Ishikawa (cell line): ENCODE measurements at regions not wholly inside any gene's neighbourhood (a gene's known extent, or its start where the extent isn't known, plus 50 kb on each side); places are given as distances from the start of the nearest gene placed in this dataset.

ENCODE experiments used
- CEBPB ChIP-seq: IDR thresholded peaks from 2 replicates; pipeline ENCODE4 v1.6.1; 2012
- CREB1 ChIP-seq: IDR thresholded peaks from 2 replicates; pipeline ENCODE4 v1.6.1; 2012; ENCODE audit warnings: low read depth
- EGR1 ChIP-seq: IDR thresholded peaks from 2 replicates; pipeline ENCODE4 v1.6.1; 2012
- EP300 ChIP-seq: IDR thresholded peaks from 2 replicates; pipeline ENCODE4 v1.6.1; 2012; ENCODE audit warnings: borderline replicate concordance
- FOXM1 ChIP-seq: IDR thresholded peaks from 2 replicates; pipeline ENCODE4 v1.6.1; 2012; ENCODE audit warnings: low read depth, borderline replicate concordance
- MAX ChIP-seq: IDR thresholded peaks from 2 replicates; pipeline ENCODE4 v1.6.1; 2012
- NFIC ChIP-seq: IDR thresholded peaks from 2 replicates; pipeline ENCODE4 v1.6.1; 2012
- RAD21 ChIP-seq: IDR thresholded peaks from 2 replicates; pipeline ENCODE4 v1.6.1; 2012; ENCODE audit warnings: low read depth
- TAF1 ChIP-seq: IDR thresholded peaks from 2 replicates; pipeline ENCODE4 v1.6.1; 2012; ENCODE audit warnings: low read depth, mild to moderate bottlenecking
- TCF12 ChIP-seq: IDR thresholded peaks from 2 replicates; pipeline ENCODE4 v1.6.1; 2012; ENCODE audit warnings: low read depth
- TEAD4 ChIP-seq: IDR thresholded peaks from 2 replicates; pipeline ENCODE4 v1.6.1; 2012
- YY1 ChIP-seq: IDR thresholded peaks from 2 replicates; pipeline ENCODE4 v1.6.1; 2012; ENCODE audit warnings: low read depth
- ZBTB7A ChIP-seq: IDR thresholded peaks from 2 replicates; pipeline ENCODE4 v1.6.1; 2012; ENCODE audit warnings: low read depth
- TF ChIP-seq, protein P1 (sequence below): IDR thresholded peaks from 2 replicates; pipeline ENCODE4 v1.6.1; 2012; ENCODE audit warnings: low read depth, mild to moderate bottlenecking
- TF ChIP-seq, protein P2 (sequence below): IDR thresholded peaks from 2 replicates; pipeline ENCODE4 v1.6.1; 2012

- TF ChIP-seq ZBTB7A (no peak), MAX (no peak), NFIC (no peak), TCF12 (no peak), TEAD4 (no peak), EP300 (no peak), FOXM1 (no peak), CEBPB (no peak), CREB1 (no peak)
These were observed 617.6 kb downstream of the ADCYAP1 start for GRCh38 chr18:1522249-1522615.

GRCh38 chr18:1526991-1527390 is 622.3 kb downstream of the ADCYAP1 start:
- TF ChIP-seq FOXM1: no peak

DNA sequence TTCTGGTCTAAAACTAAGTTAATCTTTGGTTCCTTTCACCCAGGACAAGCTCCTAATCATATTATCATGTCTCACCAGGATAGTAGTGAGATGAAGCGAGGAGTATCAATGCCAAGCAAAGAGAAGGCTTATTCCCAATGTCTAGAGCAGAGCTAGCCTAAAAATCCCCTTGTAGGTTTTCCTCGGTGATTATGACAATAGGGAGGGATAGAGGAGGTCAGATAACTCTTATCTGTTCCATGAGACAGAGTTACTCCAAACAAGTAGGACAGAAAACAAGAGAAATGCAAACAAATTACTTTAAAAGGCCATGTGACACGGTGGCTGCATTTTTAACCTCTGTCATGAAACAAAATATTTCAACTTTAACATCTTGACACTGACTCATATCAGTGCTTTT is 623.1 kb downstream of the ADCYAP1 start:
- TF ChIP-seq EGR1 (no peak), MAX (no peak), CEBPB (no peak), EP300 (no peak), NFIC (no peak), FOXM1 (no peak), RAD21 (no peak), YY1 (no peak), TCF12 (no peak), TEAD4 (no peak), TAF1 (no peak), CREB1 (no peak), ZBTB7A (no peak)
- TF ChIP-seq, protein P1, sequence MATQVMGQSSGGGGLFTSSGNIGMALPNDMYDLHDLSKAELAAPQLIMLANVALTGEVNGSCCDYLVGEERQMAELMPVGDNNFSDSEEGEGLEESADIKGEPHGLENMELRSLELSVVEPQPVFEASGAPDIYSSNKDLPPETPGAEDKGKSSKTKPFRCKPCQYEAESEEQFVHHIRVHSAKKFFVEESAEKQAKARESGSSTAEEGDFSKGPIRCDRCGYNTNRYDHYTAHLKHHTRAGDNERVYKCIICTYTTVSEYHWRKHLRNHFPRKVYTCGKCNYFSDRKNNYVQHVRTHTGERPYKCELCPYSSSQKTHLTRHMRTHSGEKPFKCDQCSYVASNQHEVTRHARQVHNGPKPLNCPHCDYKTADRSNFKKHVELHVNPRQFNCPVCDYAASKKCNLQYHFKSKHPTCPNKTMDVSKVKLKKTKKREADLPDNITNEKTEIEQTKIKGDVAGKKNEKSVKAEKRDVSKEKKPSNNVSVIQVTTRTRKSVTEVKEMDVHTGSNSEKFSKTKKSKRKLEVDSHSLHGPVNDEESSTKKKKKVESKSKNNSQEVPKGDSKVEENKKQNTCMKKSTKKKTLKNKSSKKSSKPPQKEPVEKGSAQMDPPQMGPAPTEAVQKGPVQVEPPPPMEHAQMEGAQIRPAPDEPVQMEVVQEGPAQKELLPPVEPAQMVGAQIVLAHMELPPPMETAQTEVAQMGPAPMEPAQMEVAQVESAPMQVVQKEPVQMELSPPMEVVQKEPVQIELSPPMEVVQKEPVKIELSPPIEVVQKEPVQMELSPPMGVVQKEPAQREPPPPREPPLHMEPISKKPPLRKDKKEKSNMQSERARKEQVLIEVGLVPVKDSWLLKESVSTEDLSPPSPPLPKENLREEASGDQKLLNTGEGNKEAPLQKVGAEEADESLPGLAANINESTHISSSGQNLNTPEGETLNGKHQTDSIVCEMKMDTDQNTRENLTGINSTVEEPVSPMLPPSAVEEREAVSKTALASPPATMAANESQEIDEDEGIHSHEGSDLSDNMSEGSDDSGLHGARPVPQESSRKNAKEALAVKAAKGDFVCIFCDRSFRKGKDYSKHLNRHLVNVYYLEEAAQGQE: no peak
- TF ChIP-seq, protein P2, sequence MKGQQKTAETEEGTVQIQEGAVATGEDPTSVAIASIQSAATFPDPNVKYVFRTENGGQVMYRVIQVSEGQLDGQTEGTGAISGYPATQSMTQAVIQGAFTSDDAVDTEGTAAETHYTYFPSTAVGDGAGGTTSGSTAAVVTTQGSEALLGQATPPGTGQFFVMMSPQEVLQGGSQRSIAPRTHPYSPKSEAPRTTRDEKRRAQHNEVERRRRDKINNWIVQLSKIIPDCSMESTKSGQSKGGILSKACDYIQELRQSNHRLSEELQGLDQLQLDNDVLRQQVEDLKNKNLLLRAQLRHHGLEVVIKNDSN: no peak

DNA sequence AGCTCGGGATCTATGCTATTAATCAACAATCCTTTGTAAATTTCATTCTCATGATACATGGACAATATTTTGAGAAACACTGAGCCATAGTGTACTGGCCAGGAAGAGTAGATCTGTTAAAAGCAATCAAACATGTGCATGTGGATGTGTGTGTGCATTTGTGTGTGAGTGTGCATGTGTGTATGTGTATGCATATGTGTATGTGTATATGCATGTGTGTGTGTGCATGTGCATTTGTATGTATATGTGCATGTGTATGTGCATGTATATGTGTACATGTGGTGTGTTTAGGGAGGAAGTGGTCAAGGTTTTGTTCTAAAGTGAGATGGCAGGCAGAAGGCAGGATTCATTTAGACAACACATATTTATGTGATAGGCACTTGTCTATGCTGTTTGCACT is 623.8 kb downstream of the ADCYAP1 start:
- TF ChIP-seq TEAD4 (no peak), YY1 (no peak), CREB1 (no peak), EGR1 (no peak), EP300 (no peak), MAX (no peak), NFIC (no peak), FOXM1 (no peak), CEBPB (no peak), TAF1 (no peak), TCF12 (no peak), ZBTB7A (no peak), RAD21 (no peak)
- TF ChIP-seq, protein P1: no peak

DNA sequence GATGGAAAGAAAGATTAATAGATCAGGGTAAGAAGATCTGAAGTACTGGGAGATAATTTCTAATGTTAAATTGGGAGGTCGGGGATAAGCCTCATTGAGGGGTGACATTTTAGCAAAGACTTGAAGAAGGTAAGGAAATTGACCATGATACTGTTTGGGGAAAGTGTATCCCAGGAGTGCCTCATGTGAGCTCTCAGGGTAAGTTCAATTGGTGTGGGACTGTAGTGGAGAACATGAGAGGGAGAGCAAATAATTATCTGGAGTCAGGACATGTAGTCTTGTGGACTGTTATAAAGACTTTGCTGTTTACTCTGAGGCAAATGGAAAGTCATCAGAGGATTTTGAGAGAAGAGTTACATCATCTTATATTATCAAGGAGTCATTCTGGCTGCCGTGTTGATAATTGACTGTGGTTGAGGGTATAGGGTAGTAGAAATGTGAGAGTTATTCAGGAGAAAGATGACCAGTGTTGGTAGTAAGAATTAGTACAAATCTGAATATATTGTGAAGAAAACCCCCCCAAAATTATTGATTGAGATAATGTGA is 624.4 kb downstream of the ADCYAP1 start:
- TF ChIP-seq ZBTB7A (no peak), FOXM1 (no peak), NFIC (no peak), YY1 (no peak), TEAD4 (no peak)

GRCh38 chr18:1530650-1531049 is 626.0 kb downstream of the ADCYAP1 start:
- TF ChIP-seq MAX (no peak), TAF1 (no peak), CREB1 (no peak), TCF12 (no peak), ZBTB7A (no peak), EGR1 (no peak), FOXM1 (no peak)
